ENCODE measurements at regions not wholly inside any gene's neighbourhood (a gene's known extent, or its start where the extent isn't known, plus 50 kb on each side); places are given as distances from the start of the nearest gene placed in this dataset.

DNA sequence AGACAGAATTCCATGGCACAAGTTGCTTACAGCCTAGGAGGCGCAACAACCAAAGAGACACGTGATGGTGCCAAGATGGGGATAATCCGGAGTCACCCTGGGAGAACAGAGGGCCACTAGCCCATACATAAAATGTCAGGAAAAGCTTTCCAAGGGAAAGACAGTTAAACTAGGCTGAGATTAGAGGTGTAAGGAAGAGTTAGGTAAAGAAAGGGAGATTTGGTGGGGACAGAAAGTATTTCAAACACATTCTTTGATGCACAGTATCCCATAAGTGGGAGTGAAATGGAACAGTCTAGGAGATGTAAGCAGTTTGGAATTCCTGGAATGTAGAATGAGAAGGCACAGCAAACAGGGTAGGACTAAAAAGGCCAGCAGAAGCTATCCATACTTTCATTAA is 860.9 kb upstream of the LCORL start:
- Mint-ChIP-seq H3K4me1 (ENCODE audit: unreplicated experiment) (no peaks in the 10 kb centered on the region), H3K36me3 (ENCODE audit: low read depth, unreplicated experiment) (no peaks in the 10 kb centered on the region), H3K9me3 (ENCODE audit: unreplicated experiment) (no peaks in the 10 kb centered on the region), H3K4me3 (ENCODE audit: unreplicated experiment) (no peak overlapping the region), H3K27me3 (ENCODE audit: unreplicated experiment) (no peaks in the 10 kb centered on the region), H3K27ac (ENCODE audit: unreplicated experiment) (no peak overlapping the region)
- TF ChIP-seq, protein P1, sequence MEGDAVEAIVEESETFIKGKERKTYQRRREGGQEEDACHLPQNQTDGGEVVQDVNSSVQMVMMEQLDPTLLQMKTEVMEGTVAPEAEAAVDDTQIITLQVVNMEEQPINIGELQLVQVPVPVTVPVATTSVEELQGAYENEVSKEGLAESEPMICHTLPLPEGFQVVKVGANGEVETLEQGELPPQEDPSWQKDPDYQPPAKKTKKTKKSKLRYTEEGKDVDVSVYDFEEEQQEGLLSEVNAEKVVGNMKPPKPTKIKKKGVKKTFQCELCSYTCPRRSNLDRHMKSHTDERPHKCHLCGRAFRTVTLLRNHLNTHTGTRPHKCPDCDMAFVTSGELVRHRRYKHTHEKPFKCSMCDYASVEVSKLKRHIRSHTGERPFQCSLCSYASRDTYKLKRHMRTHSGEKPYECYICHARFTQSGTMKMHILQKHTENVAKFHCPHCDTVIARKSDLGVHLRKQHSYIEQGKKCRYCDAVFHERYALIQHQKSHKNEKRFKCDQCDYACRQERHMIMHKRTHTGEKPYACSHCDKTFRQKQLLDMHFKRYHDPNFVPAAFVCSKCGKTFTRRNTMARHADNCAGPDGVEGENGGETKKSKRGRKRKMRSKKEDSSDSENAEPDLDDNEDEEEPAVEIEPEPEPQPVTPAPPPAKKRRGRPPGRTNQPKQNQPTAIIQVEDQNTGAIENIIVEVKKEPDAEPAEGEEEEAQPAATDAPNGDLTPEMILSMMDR (IDR thresholded peaks at IDR 0.05; ENCODE audit: unreplicated experiment), result no peak
- DNase-seq (ENCODE audit: low spot score), result no peak

DNA sequence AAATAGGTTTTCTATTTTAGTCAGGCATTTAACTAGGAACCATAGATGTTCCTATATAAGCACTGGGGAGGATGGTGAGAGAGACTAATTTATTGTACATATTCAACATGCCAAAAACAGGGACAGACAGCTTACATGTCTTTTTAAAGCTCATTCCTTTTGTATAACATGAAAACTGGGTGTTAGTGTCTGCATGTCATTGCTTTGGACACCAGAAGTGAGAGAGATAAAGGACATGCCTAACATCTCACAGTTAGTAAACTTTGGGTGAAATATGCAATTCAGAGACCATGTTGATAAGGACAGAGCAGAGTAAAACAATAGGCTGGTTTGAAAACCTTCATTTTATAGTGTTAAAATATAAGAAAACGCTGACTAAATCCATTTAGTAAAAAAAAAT is 860.0 kb upstream of the LCORL start:
- Mint-ChIP-seq H3K27ac (ENCODE audit: unreplicated experiment) (no peak overlapping the region), H3K27me3 (ENCODE audit: unreplicated experiment) (no peaks in the 10 kb centered on the region), H3K4me1 (ENCODE audit: unreplicated experiment) (no peaks in the 10 kb centered on the region), H3K9me3 (ENCODE audit: unreplicated experiment) (no peaks in the 10 kb centered on the region), H3K36me3 (ENCODE audit: low read depth, unreplicated experiment) (no peaks in the 10 kb centered on the region), H3K4me3 (ENCODE audit: unreplicated experiment) (no peak overlapping the region)
- TF ChIP-seq, protein P1 (IDR thresholded peaks at IDR 0.05; ENCODE audit: unreplicated experiment), result no peak
- DNase-seq (ENCODE audit: low spot score), result no peak

DNA sequence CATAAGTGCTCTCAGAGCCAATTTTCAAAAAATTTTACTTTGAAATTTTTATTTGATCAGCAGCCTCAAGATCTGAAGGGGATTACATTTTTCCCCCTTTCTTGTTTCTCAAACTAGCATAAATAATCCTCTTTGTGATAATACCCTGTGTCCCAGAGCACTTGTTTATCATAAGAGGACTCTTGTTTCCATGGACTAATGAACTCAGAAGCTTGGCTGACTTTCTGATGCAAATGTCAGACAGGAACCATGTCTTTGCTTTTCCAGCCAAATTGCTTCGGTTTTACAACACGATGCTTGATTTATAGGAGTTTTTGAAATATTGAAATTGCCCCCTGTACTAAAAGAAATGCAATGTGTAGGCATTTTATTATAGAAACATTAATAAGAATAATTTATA is 859.3 kb upstream of the LCORL start:
- Mint-ChIP-seq H3K9me3 (ENCODE audit: unreplicated experiment) (no peaks in the 10 kb centered on the region), H3K4me3 (ENCODE audit: unreplicated experiment) (no peak overlapping the region), H3K36me3 (ENCODE audit: low read depth, unreplicated experiment) (no peaks in the 10 kb centered on the region), H3K27me3 (ENCODE audit: unreplicated experiment) (no peaks in the 10 kb centered on the region), H3K4me1 (ENCODE audit: unreplicated experiment) (no peaks in the 10 kb centered on the region), H3K27ac (ENCODE audit: unreplicated experiment) (no peak overlapping the region)
- no peak for DNase-seq (ENCODE audit: low spot score)
- TF ChIP-seq, protein P1 (IDR thresholded peaks at IDR 0.05; ENCODE audit: unreplicated experiment), result no peak

DNA sequence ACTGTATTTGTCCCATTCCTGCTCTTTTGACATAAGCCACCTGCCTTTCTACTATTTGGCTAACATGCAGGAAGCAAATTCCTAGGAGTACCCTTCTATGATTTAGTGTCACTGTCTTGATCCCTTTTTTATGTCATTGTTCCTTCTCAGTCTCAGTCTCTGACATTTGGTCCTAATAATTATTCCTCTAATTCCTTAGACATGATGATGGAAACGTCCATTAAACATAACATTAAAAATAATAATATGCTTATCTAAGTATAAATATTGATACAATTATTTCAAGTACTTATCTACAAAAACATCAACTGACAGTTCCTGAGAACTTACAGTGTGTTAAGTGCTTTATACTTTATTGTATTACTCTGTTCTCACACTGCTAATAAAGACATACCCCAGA is 857.0 kb upstream of the LCORL start:
- Mint-ChIP-seq H3K4me1 (ENCODE audit: unreplicated experiment) (no peaks in the 10 kb centered on the region), H3K27me3 (ENCODE audit: unreplicated experiment) (no peaks in the 10 kb centered on the region), H3K4me3 (ENCODE audit: unreplicated experiment) (no peak overlapping the region)

DNA sequence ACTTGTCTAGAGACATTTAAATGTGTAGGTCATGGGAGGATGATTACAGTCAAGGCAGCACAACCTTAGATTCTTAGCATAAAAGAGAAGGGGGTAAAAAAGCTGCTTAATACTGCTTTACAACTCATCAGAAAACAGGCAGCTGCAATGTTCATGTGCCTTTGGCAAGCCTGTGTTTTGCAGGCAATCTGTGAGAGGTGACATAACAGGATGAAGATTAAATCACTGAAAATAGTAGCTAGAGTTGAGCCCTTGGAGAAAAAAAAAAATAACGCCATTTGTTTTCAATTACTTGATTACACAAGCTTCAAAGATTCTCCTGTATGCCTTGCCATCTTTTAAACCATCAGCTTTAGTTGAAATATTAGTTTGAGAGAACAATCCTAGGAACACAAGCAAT is 847.6 kb upstream of the LCORL start:
- Mint-ChIP-seq H3K36me3 (ENCODE audit: low read depth, unreplicated experiment) (no peaks in the 10 kb centered on the region), H3K4me3 (ENCODE audit: unreplicated experiment) (no peak overlapping the region), H3K9me3 (ENCODE audit: unreplicated experiment) (no peaks in the 10 kb centered on the region), H3K27ac (ENCODE audit: unreplicated experiment) (no peak overlapping the region), H3K4me1 (ENCODE audit: unreplicated experiment) (no peaks in the 10 kb centered on the region), H3K27me3 (ENCODE audit: unreplicated experiment) (no peaks in the 10 kb centered on the region)
- DNase-seq (ENCODE audit: low spot score), result no peak
- TF ChIP-seq, protein P1 (IDR thresholded peaks at IDR 0.05; ENCODE audit: unreplicated experiment), result no peak

More for the DNA sequence above, 857.0 kb upstream of the LCORL start:
- no peak for DNase-seq (ENCODE audit: low spot score)
- Mint-ChIP-seq H3K27ac (ENCODE audit: unreplicated experiment) (no peak overlapping the region), H3K36me3 (ENCODE audit: low read depth, unreplicated experiment) (no peaks in the 10 kb centered on the region), H3K9me3 (ENCODE audit: unreplicated experiment) (peaks cover 6% of the 10 kb centered on the region)
- TF ChIP-seq, protein P1 (IDR thresholded peaks at IDR 0.05; ENCODE audit: unreplicated experiment), result no peak

Data from endothelial cell (in vitro differentiated cells).